GM12864 (cell line): ENCODE measurements at regions not wholly inside any gene's neighbourhood (a gene's known extent, or its start where the extent isn't known, plus 50 kb on each side); places are given as distances from the start of the nearest gene placed in this dataset.

Experiments used
- DNase-seq: peaks from one replicate; pipeline ENCODE4 v3.0.0-alpha.2; 2011; ENCODE audit warnings: low read depth
- H3K4me3 ChIP-seq: 2 replicates; pipeline ENCODE4 v1.5.1; 2011; ENCODE audit warnings: mild to moderate bottlenecking, low read depth, low read length, control low read depth
- CTCF ChIP-seq: IDR thresholded peaks from 2 replicates; pipeline ENCODE4 v1.5.1; 2011; ENCODE audit warnings: low read depth, mild to moderate bottlenecking, moderate library complexity, low read length, control low read depth, inconsistent platforms; ENCODE audit errors: missing control alignments

- no peak for TF ChIP-seq CTCF
- no peak for DNase-seq
- H3K4me3 ChIP-seq: no peak overlapping the region
Observed at GRCh38 chr3:193974191-193974652, 161.7 kb upstream of the HES1 start.

- no peak for DNase-seq
- no peak overlapping the region for H3K4me3 ChIP-seq
- no peak for TF ChIP-seq CTCF
Observed at GRCh38 chr3:193974671-193975535, 161.0 kb upstream of the HES1 start.

GRCh38 chr3:193977622-193978021 lies 158.3 kb upstream of the HES1 start:
- no peak for TF ChIP-seq CTCF
- DNase-seq: no peak

GRCh38 chr3:193978030-193978429 lies 157.9 kb upstream of the HES1 start:
- H3K4me3 ChIP-seq: no peak overlapping the region
- TF ChIP-seq CTCF: no peak
- DNase-seq: no peak

More at GRCh38 chr3:193977622-193978021, 158.3 kb upstream of the HES1 start:
- no peak overlapping the region for H3K4me3 ChIP-seq

GRCh38 chr3:193978486-193978885 lies 157.5 kb upstream of the HES1 start:
- TF ChIP-seq CTCF: no peak
- DNase-seq: no peak
- H3K4me3 ChIP-seq: no peak overlapping the region

- TF ChIP-seq CTCF: no peak
- no peak for DNase-seq
- no peak overlapping the region for H3K4me3 ChIP-seq
Observed at GRCh38 chr3:193980326-193980725, 155.6 kb upstream of the HES1 start.

- H3K4me3 ChIP-seq: no peak overlapping the region
- no peak for DNase-seq
- no peak for TF ChIP-seq CTCF
Observed at GRCh38 chr3:193980905-193981304, 155.0 kb upstream of the HES1 start.
